Renal cortex interstitium (tissue), 11 donors: ENCODE measurements at regions not wholly inside any gene's neighbourhood (a gene's known extent, or its start where the extent isn't known, plus 50 kb on each side); places are given as distances from the start of the nearest gene placed in this dataset.

Experiments
- DNase-seq, 11 donors: peaks; one replicate each; pipeline ENCODE4 v3.0.0-alpha.2; 2013; ENCODE audit warnings: low read depth in 9 of 11, low spot score in 4 of 11; ENCODE audit errors: extremely low read depth in 1 of 11

- peak in 1 of 11 donors; percentile 1 for DNase-seq
Measured at GRCh38 chr12:107955966-107956643, 173.0 kb upstream of the WSCD2 start.

DNA sequence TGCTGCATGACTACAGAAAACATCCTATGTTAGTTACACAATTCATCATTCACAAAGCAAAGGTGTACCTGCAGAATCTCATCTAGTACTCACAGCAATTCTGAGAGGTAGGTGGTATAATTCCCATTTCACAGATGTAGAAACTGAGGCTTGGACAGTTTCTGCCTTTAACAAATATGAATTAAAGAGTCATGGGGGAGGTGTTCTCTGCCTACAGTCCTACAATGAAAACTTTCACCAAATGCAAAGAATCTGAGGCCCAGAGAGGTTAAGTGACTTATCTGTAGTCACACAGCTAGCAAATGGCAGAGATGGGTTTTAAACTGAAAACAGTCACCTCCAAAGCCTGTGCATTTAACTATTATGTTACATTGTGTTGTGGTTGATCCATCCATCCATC lies 171.6 kb upstream of the WSCD2 start:
- DNase-seq, result no peak

DNA sequence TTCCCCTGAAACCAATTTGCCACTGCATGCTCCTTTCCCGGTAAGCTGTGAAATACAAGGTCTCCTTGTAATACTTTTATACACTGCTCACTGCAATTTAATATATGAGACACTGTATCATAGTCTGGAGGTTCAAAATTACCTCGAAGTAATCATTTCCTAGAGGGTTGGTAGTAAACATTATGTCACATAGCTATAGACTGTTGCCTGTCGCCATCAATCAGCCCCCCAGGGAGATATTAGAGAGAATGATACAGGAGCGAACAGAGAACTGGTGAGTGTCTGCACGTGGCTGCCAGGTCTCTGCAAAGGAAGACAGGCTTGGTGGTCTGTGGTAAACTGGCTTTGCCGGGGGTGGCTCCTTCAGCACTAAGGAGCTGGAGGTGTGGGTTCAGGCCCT lies 165.5 kb upstream of the WSCD2 start:
- DNase-seq, result no peak

- DNase-seq, result no peak
Measured at GRCh38 chr12:107967170-107967569, 161.9 kb upstream of the WSCD2 start.

DNA sequence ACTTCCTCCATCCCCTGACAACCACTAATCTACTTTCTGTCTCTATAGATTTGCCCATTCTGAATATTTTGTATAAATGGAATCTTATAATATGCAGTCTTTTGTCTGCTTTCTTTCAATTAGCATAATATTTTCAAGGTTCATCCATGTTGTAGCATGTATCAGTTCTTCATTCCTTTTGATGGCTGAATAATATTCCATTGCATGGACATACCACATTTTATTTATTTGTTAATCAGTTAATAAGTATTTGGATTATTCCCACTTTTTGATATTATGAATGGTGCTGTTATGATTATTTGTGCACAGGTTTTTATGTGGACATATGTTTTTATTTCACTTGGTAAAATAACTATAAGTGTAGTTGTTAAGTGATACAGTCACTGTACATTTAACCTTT lies 155.1 kb upstream of the WSCD2 start:
- no peak for DNase-seq

DNA sequence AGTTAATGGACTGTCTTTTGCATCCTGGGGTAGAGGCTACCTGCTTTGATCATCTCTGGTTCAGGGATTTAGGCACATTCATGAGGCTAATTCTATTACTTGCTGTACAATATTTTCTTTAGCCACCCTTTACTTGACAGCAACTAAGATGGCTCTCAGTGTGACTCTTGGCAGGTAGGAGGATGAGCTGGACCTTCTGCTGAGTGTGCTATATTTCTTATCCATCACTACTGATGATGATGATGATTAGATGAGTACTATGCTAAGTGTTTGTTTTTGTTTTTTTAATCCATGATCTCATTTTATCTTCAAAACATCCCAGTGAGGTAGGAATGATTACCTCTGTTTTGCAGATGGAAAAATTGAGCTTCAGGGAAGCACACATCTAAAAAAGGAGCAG lies 152.8 kb upstream of the WSCD2 start:
- DNase-seq, result no peak

DNA sequence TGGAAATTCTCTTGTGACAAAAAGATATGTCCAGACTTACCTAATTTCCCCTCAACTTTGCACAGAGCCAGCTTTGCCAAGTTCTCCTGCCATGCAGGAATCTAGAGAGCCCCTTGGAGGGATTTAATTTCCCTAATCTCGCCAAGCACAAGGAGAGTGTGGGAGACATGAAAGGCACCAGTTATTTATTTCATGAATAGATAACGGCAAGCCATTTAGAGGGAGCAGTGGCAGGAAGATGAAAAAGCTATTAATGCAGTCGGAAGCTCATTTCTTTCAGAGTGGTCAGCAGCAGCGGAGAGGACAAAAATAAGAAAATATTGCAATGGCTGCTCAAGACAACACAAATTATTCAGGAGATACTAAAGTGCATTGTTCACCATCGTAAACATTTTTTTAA lies 150.9 kb upstream of the WSCD2 start:
- DNase-seq, result no peak

DNA sequence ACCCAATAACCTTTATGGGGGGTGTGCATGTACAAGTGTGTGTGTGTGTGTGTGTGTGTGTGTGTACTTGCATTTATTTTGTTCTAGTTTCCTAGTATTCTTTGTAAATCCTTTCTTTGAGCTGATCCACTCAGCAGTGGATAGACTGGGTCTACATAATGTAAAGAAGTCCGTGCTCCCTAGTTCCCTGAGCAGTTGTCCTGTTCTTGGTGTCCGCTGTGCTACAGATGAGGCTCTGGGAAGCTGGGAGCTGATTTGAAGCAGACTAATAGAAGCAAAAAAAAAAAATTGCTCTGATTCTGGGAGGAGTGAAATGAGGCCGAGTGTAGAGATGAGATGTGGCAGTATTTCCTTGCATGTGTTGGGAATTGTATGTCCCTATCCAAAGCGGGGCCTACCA lies 150.4 kb upstream of the WSCD2 start:
- DNase-seq, result no peak

DNA sequence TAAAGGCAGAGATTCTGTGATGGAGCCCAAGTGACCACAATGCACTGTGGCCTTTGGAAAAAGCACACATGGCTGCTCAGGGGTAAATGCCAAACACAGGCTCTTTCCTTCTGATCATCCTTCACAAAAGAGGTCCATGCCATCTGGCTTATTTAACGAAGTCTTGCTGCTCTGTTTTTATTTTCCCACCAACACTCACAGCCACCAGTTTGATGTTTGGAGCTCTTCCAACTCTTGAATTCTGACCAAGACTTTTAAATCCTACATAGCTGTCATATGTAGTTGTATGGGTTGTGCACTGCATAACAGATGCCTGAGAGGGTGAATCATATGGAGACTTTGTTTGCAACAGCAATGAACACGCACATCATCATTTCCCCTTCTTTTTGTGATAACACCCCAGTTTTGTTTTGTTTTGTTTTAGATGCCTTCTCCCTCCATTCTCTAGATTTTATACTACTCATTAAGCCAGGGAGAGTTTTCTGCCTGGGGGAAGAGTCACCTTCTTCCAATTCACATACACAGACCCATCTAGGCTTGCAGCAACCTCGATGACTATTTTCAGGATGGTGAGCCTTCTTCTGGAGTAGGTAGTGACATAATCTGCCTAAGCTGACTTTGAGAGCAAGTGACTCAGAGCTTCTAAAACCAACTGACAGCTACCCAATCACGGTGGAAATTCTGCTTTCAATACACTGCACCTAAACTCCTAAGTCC lies 145.2 kb upstream of the WSCD2 start:
- DNase-seq, result no peak

DNA sequence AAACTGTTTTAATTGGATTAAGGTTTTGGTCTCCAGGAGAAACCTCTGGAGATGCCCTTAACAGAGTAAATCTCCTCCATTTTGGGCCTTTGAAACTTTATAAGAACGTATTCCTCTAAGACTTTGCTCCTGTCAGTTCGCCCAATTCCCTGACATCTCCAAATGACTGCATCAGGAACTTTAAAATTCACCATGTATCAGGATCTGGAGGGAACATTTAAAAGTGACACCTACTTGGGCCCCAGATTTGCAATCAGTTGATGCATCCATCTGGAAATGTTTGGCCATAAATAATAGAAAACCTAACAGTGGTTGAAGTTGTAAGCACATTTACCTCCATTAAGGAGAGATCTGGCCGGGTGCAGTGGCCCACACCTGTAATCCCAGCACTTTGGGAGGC lies 144.1 kb upstream of the WSCD2 start:
- DNase-seq, result no peak

- DNase-seq, result no peak
Measured at GRCh38 chr12:107986183-107986582, 142.9 kb upstream of the WSCD2 start.

- peak in 4 of 11 donors; percentile 4 to 29 (median 9) for DNase-seq
Measured at GRCh38 chr12:107990325-107990724, 138.8 kb upstream of the WSCD2 start.

DNA sequence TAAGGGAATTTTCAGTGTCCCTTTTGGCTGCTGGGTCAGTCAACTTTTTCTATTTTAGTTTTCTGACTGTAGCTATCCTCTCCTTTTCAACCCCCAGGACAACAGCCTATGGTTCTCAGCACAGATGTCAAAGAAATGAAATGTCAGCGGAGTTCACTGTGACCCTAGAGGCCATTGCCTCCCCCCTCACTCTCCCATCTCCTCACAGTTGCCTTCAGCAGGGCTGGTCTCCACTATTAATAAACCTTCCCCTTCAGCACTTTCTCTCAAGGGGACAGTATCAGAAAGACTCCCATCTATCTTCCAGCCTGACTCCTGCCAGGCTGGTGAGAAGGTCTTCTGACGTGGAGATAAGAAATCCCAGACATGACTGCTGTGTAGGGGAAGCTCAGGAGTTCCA lies 137.1 kb upstream of the WSCD2 start:
- no peak for DNase-seq

DNA sequence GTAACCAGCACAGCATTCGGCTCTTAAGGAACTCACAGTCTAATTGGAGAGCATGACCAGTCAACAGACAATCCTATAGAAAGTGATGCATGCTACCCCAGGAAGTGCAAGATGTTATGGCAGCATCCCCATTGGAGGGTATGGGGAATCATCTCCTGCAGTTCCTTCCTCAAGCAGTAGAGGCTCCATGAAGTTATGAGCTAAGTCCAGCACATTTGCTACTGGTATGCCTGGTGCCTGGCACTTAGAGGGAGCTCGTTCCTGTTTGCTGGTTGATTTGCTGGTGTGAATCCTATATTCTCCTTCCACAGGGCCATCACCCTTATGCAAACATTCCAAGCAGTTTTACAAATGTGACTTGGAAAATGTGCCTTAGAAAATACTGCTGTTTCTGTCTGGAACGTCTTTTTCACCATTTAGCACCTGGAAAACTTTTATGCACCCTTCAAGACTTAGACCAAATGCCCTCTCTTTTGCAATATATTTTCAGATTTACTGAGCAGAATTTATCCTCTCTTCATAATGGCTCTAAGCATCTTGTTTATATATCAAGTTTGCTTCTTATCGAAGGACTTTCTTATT lies 136.1 kb upstream of the WSCD2 start:
- DNase-seq, result peak in 4 of 11 donors; percentile 10 to 37 (median 18)

- DNase-seq, result no peak
Measured at GRCh38 chr12:107998863-107999262, 130.2 kb upstream of the WSCD2 start.

DNA sequence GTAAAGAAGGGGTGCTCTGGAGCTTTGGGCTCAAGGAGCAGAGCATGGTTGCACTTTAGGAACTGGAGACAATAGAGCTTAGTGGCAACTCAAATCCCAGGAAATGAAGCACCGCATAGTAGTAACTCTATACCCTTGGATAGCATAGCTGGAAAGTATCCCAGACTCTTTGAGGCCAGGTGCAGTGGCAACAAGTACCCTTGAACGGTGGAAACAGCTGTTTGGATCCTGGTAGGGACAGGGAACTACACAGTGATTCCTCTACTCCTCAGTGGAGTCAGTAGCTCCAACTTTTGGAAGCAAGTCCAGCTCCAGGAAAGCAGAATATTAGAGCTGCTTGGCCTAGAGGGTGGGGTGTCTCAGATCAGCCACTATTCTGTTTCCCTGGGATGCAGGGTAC lies 129.0 kb upstream of the WSCD2 start:
- DNase-seq, result no peak

DNA sequence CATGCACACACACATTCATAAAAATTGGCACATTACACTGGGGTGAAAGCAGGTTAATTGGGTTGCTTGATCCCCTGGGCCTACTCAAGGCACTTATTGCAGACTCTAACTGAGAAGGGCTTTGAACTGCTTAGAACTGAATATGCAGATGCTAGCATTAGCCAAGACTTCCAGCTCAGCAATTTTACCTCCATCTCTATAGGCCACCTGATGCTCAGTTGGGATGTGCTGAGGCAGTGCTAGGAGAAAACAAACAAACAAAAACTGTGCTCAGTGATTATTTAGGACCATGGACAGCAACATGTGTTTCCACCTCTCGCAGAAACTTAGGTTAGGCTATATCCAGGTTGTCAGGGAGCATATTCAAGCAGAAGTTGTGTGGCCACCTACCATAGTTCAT lies 124.8 kb upstream of the WSCD2 start:
- DNase-seq, result peak in 7 of 11 donors; percentile 38 to 60 (median 46)

- DNase-seq, result no peak
Measured at GRCh38 chr12:108008163-108008905, 120.8 kb upstream of the WSCD2 start.

- no peak for DNase-seq
Measured at GRCh38 chr12:108009442-108010070, 119.5 kb upstream of the WSCD2 start.
